Upper lobe of left lung (tissue), 6 donors: ENCODE measurements at regions not wholly inside any gene's neighbourhood (a gene's known extent, or its start where the extent isn't known, plus 50 kb on each side); places are given as distances from the start of the nearest gene placed in this dataset.
"Not testable (repeated sequence)": the region's sequence is repeated elsewhere in the genome, so short reads cannot be mapped to it uniquely, and the experiment has no call there.

Source experiments
- ATAC-seq, 2 donors: fragments of 200-7000 bp; cut with Tn5 transposase; one replicate each; pipeline ENCODE4 v1.9.1; 2022; ENCODE audit warnings: mild to moderate bottlenecking in 2 of 2, moderate library complexity in 2 of 2; ENCODE audit not compliant: low FRiP score in 2 of 2
- DNase-seq, 2 donors: peaks; one replicate each; pipeline ENCODE4 v3.0.0-alpha.2; 2019 to 2020
- H3K27ac ChIP-seq, 4 donors: fragments of 200-600 bp; sonication (generic); one replicate each; pipeline ENCODE4 v1.5.1; 2016 to 2019
- H3K27me3 ChIP-seq, 4 donors: fragments of 200-600 bp; sonication (generic); one replicate each; pipeline ENCODE4 v1.5.1; 2017 to 2019
- H3K36me3 ChIP-seq, 4 donors: fragments of 200-600 bp; sonication (generic); one replicate each; pipeline ENCODE4 v1.5.1; 2016 to 2019
- H3K4me1 ChIP-seq, 4 donors: fragments of 200-600 bp; sonication (generic); one replicate each; pipeline ENCODE4 v1.5.1; 2018 to 2019
- H3K4me3 ChIP-seq, 4 donors: fragments of 200-600 bp; sonication (generic); one replicate each; pipeline ENCODE4 v1.5.1; 2017 to 2019; ENCODE audit warnings: mild to moderate bottlenecking in 2 of 4, moderate library complexity in 1 of 4
- H3K9me3 ChIP-seq, 4 donors: fragments of 200-600 bp; sonication (generic); one replicate each; pipeline ENCODE4 v1.5.1; 2018 to 2019
- CTCF ChIP-seq, 6 experiments: fragments of 450-650 bp in 4 of 6; fragments of 200-600 bp in 2 of 6; sonication (generic) in 2 of 6; IDR thresholded peaks; one replicate each; pipeline ENCODE4 v1.5.1; 2016 to 2019; ENCODE audit warnings: antibody characterized with exemption in 6 of 6
- EP300 ChIP-seq, 4 donors: sonication (generic); formaldehyde crosslinking; IDR thresholded peaks; one replicate each; pipeline ENCODE4 v1.5.1; 2017; ENCODE audit warnings: antibody characterized with exemption in 4 of 4, control low read depth in 2 of 4
- POLR2A ChIP-seq, 4 donors: fragments of 450-650 bp; IDR thresholded peaks; one replicate each; pipeline ENCODE4 v1.5.1; 2016 to 2017; ENCODE audit warnings: antibody characterized with exemption in 4 of 4, mild to moderate bottlenecking in 2 of 4
- POLR2AphosphoS5 ChIP-seq, 2 donors: sonication (generic); formaldehyde crosslinking; IDR thresholded peaks; one replicate each; pipeline ENCODE4 v1.5.1; 2017; ENCODE audit warnings: antibody characterized with exemption in 2 of 2
- WGBS, 2 donors: methylation state at CpG; one replicate each; pipeline ENCODE4 v1.1.5; 2017 to 2018; 5-methylcytosine and 5-hydroxymethylcytosine counted together
- donor health status: DM: no; HTN: no; CAD: no; lungs with moderate emphysema.
- donor health status: DM: no; HTN: yes; CAD: no; lungs with severe emphysema.

DNA sequence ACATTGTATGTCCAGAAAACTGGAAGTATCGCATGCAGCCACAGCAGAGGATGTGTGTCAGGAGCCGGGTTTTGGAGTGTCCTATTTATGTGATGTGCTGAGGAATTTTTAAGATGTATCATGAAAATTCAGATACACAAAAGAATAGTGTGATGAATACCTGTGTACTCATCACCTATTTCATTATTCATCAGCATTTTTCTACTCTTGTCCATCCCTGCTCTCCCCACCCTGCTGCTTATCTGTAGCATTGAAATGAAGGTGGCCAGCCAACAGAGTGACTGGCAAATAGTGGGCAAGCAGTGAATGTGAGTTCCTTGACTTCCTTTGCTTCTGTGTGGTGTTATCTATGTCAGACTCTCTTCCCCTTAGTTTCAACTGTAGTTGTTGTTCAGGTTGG, 108.7 kb upstream of the NUTM2F start:
- H3K27ac ChIP-seq: not testable (repeated sequence)

GRCh38 chr9:94438336-94438735, 109.9 kb upstream of the NUTM2F start:
- H3K27ac ChIP-seq, H3K4me1 ChIP-seq, H3K27me3 ChIP-seq, H3K4me3 ChIP-seq, H3K9me3 ChIP-seq, DNase-seq: not testable (repeated sequence)
- ATAC-seq: peak in 1 of 2 donors; percentile 59
- peaks cover 0 to 18% (median 5%) of the 10 kb centered on the region in 4 donors for H3K36me3 ChIP-seq
- 43 to 47% methylated on average over 1 of the region's 1 CpG for WGBS, 2 donors

More for the DNA sequence above, 108.7 kb upstream of the NUTM2F start:
- not testable (repeated sequence) for H3K9me3 ChIP-seq, DNase-seq, H3K4me3 ChIP-seq, H3K4me1 ChIP-seq, H3K27me3 ChIP-seq, ATAC-seq
- no CpG with 5 or more reads among the region's 2 CpGs for WGBS, 2 donors
- H3K36me3 ChIP-seq: peaks cover 0 to 10% (median 3%) of the 10 kb centered on the region in 4 donors

DNA sequence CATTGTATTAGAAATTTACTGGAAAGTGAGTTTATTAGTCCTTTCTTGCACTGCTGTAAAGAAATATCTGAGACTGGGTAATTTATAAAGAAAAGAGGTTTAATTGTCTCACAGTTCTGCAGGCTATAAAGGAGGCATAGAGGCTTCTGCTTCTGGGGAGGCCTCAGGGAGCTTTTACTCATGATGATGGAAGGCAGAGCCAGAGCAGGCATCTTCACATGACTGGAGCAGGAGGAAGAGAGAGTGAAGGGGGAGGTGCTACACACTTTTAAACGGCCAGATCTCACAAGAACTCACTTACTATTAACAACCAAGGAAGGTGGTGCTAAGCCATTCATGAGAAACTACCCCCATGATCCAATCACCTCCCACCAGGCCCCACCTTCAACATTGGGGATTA, 112.7 kb upstream of the NUTM2F start:
- DNase-seq, H3K27me3 ChIP-seq, H3K9me3 ChIP-seq, H3K4me1 ChIP-seq, H3K27ac ChIP-seq, ATAC-seq, H3K4me3 ChIP-seq: not testable (repeated sequence)
- 21 to 27% methylated on average over 1 of the region's 1 CpG for WGBS, 2 donors
- peaks cover 0 to 26% (median 5%) of the 10 kb centered on the region in 4 donors for H3K36me3 ChIP-seq

DNA sequence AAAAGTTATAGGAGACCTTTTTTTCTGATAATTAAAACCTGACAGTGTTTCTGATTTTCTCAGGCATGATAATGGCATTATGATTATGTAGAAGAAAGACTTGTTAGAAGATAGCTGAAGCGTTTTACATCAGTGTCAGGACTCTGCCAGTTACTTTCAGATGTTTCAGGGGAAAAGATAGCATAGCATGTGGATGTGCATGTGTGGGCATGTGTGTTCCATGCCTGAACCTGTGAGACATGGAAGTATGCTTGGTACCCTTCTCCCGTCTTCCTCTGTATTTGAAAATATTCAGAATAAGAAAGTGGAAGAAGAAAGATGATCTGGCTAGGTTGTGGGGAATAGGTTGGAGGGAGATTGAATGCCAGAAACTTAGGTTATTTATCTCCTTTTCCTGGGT, 113.1 kb upstream of the PCAT7 start:
- ATAC-seq (no peak), DNase-seq (no peak)
- peaks cover 0 to 29% (median 6%) of the 10 kb centered on the region in 4 donors for H3K36me3 ChIP-seq
- no peaks in the 10 kb centered on the region for H3K27me3 ChIP-seq
- no peaks in the 10 kb centered on the region for H3K9me3 ChIP-seq
- peaks cover 0 to 4% (median 0%) of the 10 kb centered on the region in 4 donors for H3K4me1 ChIP-seq
- TF ChIP-seq CTCF (IDR thresholded peaks at IDR 0.05): no peak
- no peak for TF ChIP-seq EP300 (IDR thresholded peaks at IDR 0.05)
- no peak overlapping the region for H3K4me3 ChIP-seq
- 89 to 98% methylated on average over 2 of the region's 2 CpGs for WGBS, 2 donors
- H3K27ac ChIP-seq: no peak overlapping the region

- DNase-seq: no peak
- Histone ChIP-seq H3K36me3 (peaks cover 0 to 42% (median 11%) of the 10 kb centered on the region in 4 donors), H3K27ac (no peak overlapping the region), H3K4me3 (no peak overlapping the region), H3K4me1 (peaks cover 0 to 4% (median 0%) of the 10 kb centered on the region in 4 donors), H3K9me3 (no peaks in the 10 kb centered on the region), H3K27me3 (no peaks in the 10 kb centered on the region)
- ATAC-seq: no peak
- no peak for TF ChIP-seq CTCF (IDR thresholded peaks at IDR 0.05)
- 85 to 92% methylated on average over 6 of the region's 6 CpGs for WGBS, 2 donors
Measured at GRCh38 chr9:94443032-94443722, 111.7 kb upstream of the PCAT7 start.

- no peaks in the 10 kb centered on the region for H3K27me3 ChIP-seq
- DNase-seq: no peak
- no peak for ATAC-seq
- 53 to 76% methylated on average over 2 of the region's 2 CpGs for WGBS, 2 donors
- TF ChIP-seq POLR2A (IDR thresholded peaks at IDR 0.05): no peak
- H3K4me1 ChIP-seq: no peaks in the 10 kb centered on the region
- H3K4me3 ChIP-seq: no peak overlapping the region
- no peak overlapping the region for H3K27ac ChIP-seq
- no peaks in the 10 kb centered on the region for H3K9me3 ChIP-seq
- peaks cover 0 to 60% (median 16%) of the 10 kb centered on the region in 4 donors for H3K36me3 ChIP-seq
Measured at GRCh38 chr9:94445863-94446262, 109.0 kb upstream of the PCAT7 start.

DNA sequence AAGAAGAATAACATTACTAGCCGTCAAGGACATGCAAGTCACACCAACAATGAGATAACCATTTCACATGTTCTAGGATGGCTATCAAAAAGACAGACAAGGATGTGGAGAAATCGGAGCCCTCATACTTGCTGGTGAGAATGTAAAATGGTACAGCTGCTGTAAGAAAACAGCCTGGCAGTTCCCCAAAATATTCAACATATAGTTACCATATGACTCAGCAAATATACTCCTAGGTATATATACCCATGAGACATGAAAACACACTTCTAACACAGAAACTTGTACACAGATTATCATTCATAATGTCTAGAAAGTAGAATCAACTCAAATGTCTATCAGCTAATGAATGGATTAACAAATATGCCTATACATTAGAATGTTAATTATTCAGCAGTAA, 105.4 kb upstream of the PCAT7 start:
- ATAC-seq (no peak), DNase-seq (no peak)
- H3K36me3 ChIP-seq: peaks cover 0 to 74% (median 29%) of the 10 kb centered on the region in 4 donors
- H3K9me3 ChIP-seq: no peaks in the 10 kb centered on the region
- no peaks in the 10 kb centered on the region for H3K27me3 ChIP-seq
- 95 to 97% methylated on average over 2 of the region's 2 CpGs for WGBS, 2 donors
- no peak overlapping the region for H3K27ac ChIP-seq
- TF ChIP-seq POLR2AphosphoS5 (IDR thresholded peaks at IDR 0.05) (no peak), EP300 (IDR thresholded peaks at IDR 0.05) (no peak), CTCF (IDR thresholded peaks at IDR 0.05) (no peak), POLR2A (IDR thresholded peaks at IDR 0.05) (no peak)
- H3K4me3 ChIP-seq: no peak overlapping the region
- H3K4me1 ChIP-seq: no peaks in the 10 kb centered on the region
